CD8-positive, alpha-beta memory T cell (primary cell): ENCODE measurements at regions not wholly inside any gene's neighbourhood (a gene's known extent, or its start where the extent isn't known, plus 50 kb on each side); places are given as distances from the start of the nearest gene placed in this dataset.
"Not testable (repeated sequence)": the region's sequence is repeated elsewhere in the genome, so short reads cannot be mapped to it uniquely, and the experiment has no call there.

Experiments
- CTCF ChIA-PET: fragments of 350-600 bp; sonication (Branson Sonifier 250); formaldehyde crosslinking; loops from one replicate; lab custom pipeline; 2021; ENCODE audit warnings: antibody characterized with exemption; lab: Charles Lee
- POLR2A ChIA-PET: fragments of 350-600 bp; sonication (Branson Sonifier 250); formaldehyde crosslinking; loops from one replicate; lab custom pipeline; 2021; ENCODE audit warnings: antibody characterized with exemption; lab: Charles Lee
- DNase-seq, 5 donors: peaks; one replicate each; pipeline versions ENCODE4 v3.0.0 to v3.0.0-alpha.2; 2020 to 2022; ENCODE audit warnings: mixed read lengths in 1 of 5
- H3K27ac ChIP-seq: one replicate; pipeline ENCODE4 v1.7.0; 2013; ENCODE audit warnings: low read depth, mild to moderate bottlenecking, low read length, moderate library complexity
- H3K27me3 ChIP-seq: 2 replicates; pipeline ENCODE4 v1.7.0; 2013; ENCODE audit warnings: low read length, mild to moderate bottlenecking; ENCODE audit not compliant: insufficient read depth, poor library complexity, severe bottlenecking
- H3K36me3 ChIP-seq: 2 replicates; pipeline ENCODE4 v1.7.0; 2013; ENCODE audit warnings: mild to moderate bottlenecking, low read length, moderate library complexity; ENCODE audit not compliant: insufficient read depth
- H3K4me1 ChIP-seq: 2 replicates; pipeline ENCODE4 v1.7.0; 2013; ENCODE audit warnings: mild to moderate bottlenecking, low read length, moderate library complexity; ENCODE audit not compliant: insufficient read depth
- H3K4me3 ChIP-seq: 2 replicates; pipeline ENCODE4 v1.7.0; 2013; ENCODE audit warnings: mild to moderate bottlenecking, low read length
- H3K9me3 ChIP-seq: 2 replicates; pipeline ENCODE4 v1.7.0; 2013; ENCODE audit warnings: mild to moderate bottlenecking, low read length
- H3K27ac Mint-ChIP-seq, 8 donors: one replicate each; pipeline ENCODE4 v1.8.0; 2020 to 2021; ENCODE audit warnings: mixed read lengths in 8 of 8, mild to moderate bottlenecking in 6 of 8, inconsistent platforms in 3 of 8, moderate library complexity in 3 of 8
- H3K27me3 Mint-ChIP-seq, 2 donors: one replicate each; pipeline ENCODE4 v1.8.0; 2020 to 2021; ENCODE audit warnings: mixed read lengths in 2 of 2, mild to moderate bottlenecking in 1 of 2, moderate library complexity in 1 of 2
- H3K36me3 Mint-ChIP-seq, 3 donors: one replicate each; pipeline ENCODE4 v1.8.0; 2020 to 2021; ENCODE audit warnings: mixed read lengths in 3 of 3, inconsistent platforms in 1 of 3, mild to moderate bottlenecking in 1 of 3
- H3K4me1 Mint-ChIP-seq, 3 donors: one replicate each; pipeline ENCODE4 v1.8.0; 2020 to 2021; ENCODE audit warnings: mixed read lengths in 3 of 3, inconsistent platforms in 1 of 3, mild to moderate bottlenecking in 1 of 3
- H3K4me3 Mint-ChIP-seq, 7 donors: one replicate each; pipeline ENCODE4 v1.8.0; 2020 to 2021; ENCODE audit warnings: mixed read lengths in 7 of 7, mild to moderate bottlenecking in 6 of 7, moderate library complexity in 4 of 7, inconsistent platforms in 2 of 7
- H3K9me3 Mint-ChIP-seq, 5 donors: one replicate each; pipeline ENCODE4 v1.8.0; 2020 to 2022; ENCODE audit warnings: mixed read lengths in 5 of 5, mild to moderate bottlenecking in 3 of 5, moderate library complexity in 2 of 5, inconsistent platforms in 1 of 5

- H3K4me3 ChIP-seq, H3K27ac Mint-ChIP-seq, H3K27me3 ChIP-seq, H3K36me3 Mint-ChIP-seq, POLR2A ChIA-PET, H3K27ac ChIP-seq, H3K4me1 Mint-ChIP-seq, H3K4me1 ChIP-seq, H3K9me3 ChIP-seq, CTCF ChIA-PET, H3K27me3 Mint-ChIP-seq, H3K9me3 Mint-ChIP-seq, H3K4me3 Mint-ChIP-seq, DNase-seq, H3K36me3 ChIP-seq: not testable (repeated sequence)
Measured at GRCh38 chrY:3108674-3109073, 173.5 kb downstream of the ZFY start.

- H3K27me3 ChIP-seq, H3K27ac ChIP-seq, POLR2A ChIA-PET, H3K9me3 ChIP-seq, CTCF ChIA-PET, H3K4me3 Mint-ChIP-seq, DNase-seq, H3K27ac Mint-ChIP-seq, H3K9me3 Mint-ChIP-seq, H3K4me1 Mint-ChIP-seq, H3K36me3 Mint-ChIP-seq, H3K4me3 ChIP-seq, H3K27me3 Mint-ChIP-seq, H3K4me1 ChIP-seq, H3K36me3 ChIP-seq: not testable (repeated sequence)
Measured at GRCh38 chrY:3120234-3120633, 185.1 kb downstream of the ZFY start.

GRCh38 chrY:3120716-3121115 lies 185.5 kb downstream of the ZFY start:
- H3K4me1 ChIP-seq, H3K4me3 ChIP-seq, H3K27ac Mint-ChIP-seq, H3K4me1 Mint-ChIP-seq, H3K27me3 Mint-ChIP-seq, DNase-seq, H3K36me3 Mint-ChIP-seq, H3K27me3 ChIP-seq, H3K36me3 ChIP-seq, H3K9me3 Mint-ChIP-seq, H3K27ac ChIP-seq, POLR2A ChIA-PET, H3K9me3 ChIP-seq, CTCF ChIA-PET, H3K4me3 Mint-ChIP-seq: not testable (repeated sequence)

GRCh38 chrY:3123482-3123881 lies 188.3 kb downstream of the ZFY start:
- CTCF ChIA-PET, H3K27me3 ChIP-seq, H3K36me3 ChIP-seq, H3K9me3 ChIP-seq, H3K4me1 ChIP-seq, H3K36me3 Mint-ChIP-seq, DNase-seq, H3K9me3 Mint-ChIP-seq, H3K4me3 ChIP-seq, H3K27ac Mint-ChIP-seq, H3K27me3 Mint-ChIP-seq, H3K4me1 Mint-ChIP-seq, H3K4me3 Mint-ChIP-seq, POLR2A ChIA-PET, H3K27ac ChIP-seq: not testable (repeated sequence)

GRCh38 chrY:3171074-3171473 lies 235.9 kb downstream of the ZFY start:
- H3K9me3 ChIP-seq, H3K27ac ChIP-seq, H3K36me3 Mint-ChIP-seq, POLR2A ChIA-PET, H3K4me1 ChIP-seq, CTCF ChIA-PET, H3K4me3 ChIP-seq, DNase-seq, H3K27me3 ChIP-seq, H3K27ac Mint-ChIP-seq, H3K36me3 ChIP-seq, H3K27me3 Mint-ChIP-seq, H3K4me1 Mint-ChIP-seq, H3K4me3 Mint-ChIP-seq, H3K9me3 Mint-ChIP-seq: not testable (repeated sequence)

GRCh38 chrY:3195035-3195434 lies 259.9 kb downstream of the ZFY start:
- H3K36me3 Mint-ChIP-seq, H3K9me3 ChIP-seq, H3K36me3 ChIP-seq, H3K27me3 Mint-ChIP-seq, H3K27me3 ChIP-seq, H3K4me3 Mint-ChIP-seq, H3K9me3 Mint-ChIP-seq, DNase-seq, H3K4me1 ChIP-seq, H3K4me1 Mint-ChIP-seq, POLR2A ChIA-PET, H3K4me3 ChIP-seq, H3K27ac ChIP-seq, CTCF ChIA-PET, H3K27ac Mint-ChIP-seq: not testable (repeated sequence)

GRCh38 chrY:3202287-3202686 lies 267.1 kb downstream of the ZFY start:
- CTCF ChIA-PET, H3K4me1 Mint-ChIP-seq, H3K36me3 Mint-ChIP-seq, POLR2A ChIA-PET, H3K4me3 ChIP-seq, H3K27ac ChIP-seq, H3K36me3 ChIP-seq, H3K9me3 ChIP-seq, H3K27me3 ChIP-seq, H3K4me1 ChIP-seq, H3K9me3 Mint-ChIP-seq, DNase-seq, H3K27ac Mint-ChIP-seq, H3K4me3 Mint-ChIP-seq, H3K27me3 Mint-ChIP-seq: not testable (repeated sequence)

- H3K36me3 ChIP-seq, H3K4me1 Mint-ChIP-seq, POLR2A ChIA-PET: not testable (repeated sequence)
Measured at GRCh38 chrY:3206733-3207132, 271.6 kb downstream of the ZFY start.

GRCh38 chrY:3213183-3213582 lies 278.0 kb downstream of the ZFY start:
- CTCF ChIA-PET, H3K4me3 Mint-ChIP-seq, H3K4me1 Mint-ChIP-seq, H3K27ac Mint-ChIP-seq, H3K9me3 ChIP-seq, H3K27me3 ChIP-seq, POLR2A ChIA-PET, H3K36me3 ChIP-seq, H3K36me3 Mint-ChIP-seq, H3K9me3 Mint-ChIP-seq, DNase-seq, H3K4me1 ChIP-seq, H3K27ac ChIP-seq, H3K4me3 ChIP-seq, H3K27me3 Mint-ChIP-seq: not testable (repeated sequence)

More at GRCh38 chrY:3206733-3207132, 271.6 kb downstream of the ZFY start:
- H3K27me3 ChIP-seq, H3K36me3 Mint-ChIP-seq, H3K27ac Mint-ChIP-seq, DNase-seq, H3K4me3 Mint-ChIP-seq, H3K27me3 Mint-ChIP-seq, H3K4me1 ChIP-seq, H3K9me3 Mint-ChIP-seq, H3K4me3 ChIP-seq, H3K27ac ChIP-seq, CTCF ChIA-PET, H3K9me3 ChIP-seq: not testable (repeated sequence)
